GM12892 (cell line): ENCODE measurements at regions not wholly inside any gene's neighbourhood (a gene's known extent, or its start where the extent isn't known, plus 50 kb on each side); places are given as distances from the start of the nearest gene placed in this dataset.

Experiments used
- DNase-seq: peaks from one replicate; pipeline ENCODE4 v3.0.0; 2011; ENCODE audit not compliant: insufficient read length
- FAIRE-seq: peaks from 2 replicates; lab custom pipeline; 2011; peaks lifted over from hg19 to GRCh38; lab: Jason Lieb, UNC
- POLR2A ChIP-seq: IDR thresholded peaks from 2 replicates; pipeline ENCODE4 v1.6.1; 2011; ENCODE audit warnings: low read depth, low read length, control low read depth
- POLR2AphosphoS5 ChIP-seq: IDR thresholded peaks from 2 replicates; pipeline ENCODE4 v1.6.1; 2011; ENCODE audit warnings: low read depth, low read length, control low read depth
- TAF1 ChIP-seq: IDR thresholded peaks from 2 replicates; pipeline ENCODE4 v1.6.1; 2011; ENCODE audit warnings: low read depth, mild to moderate bottlenecking, control low read depth, low read length, borderline replicate concordance

- FAIRE-seq = no peak
- no peak for DNase-seq
- TF ChIP-seq POLR2A = no peak
- no peak for TF ChIP-seq TAF1
- TF ChIP-seq POLR2AphosphoS5 = no peak
Observed at GRCh38 chr5:15406478-15406877, 93.5 kb upstream of the FBXL7 start.

GRCh38 chr5:15393146-15393545 lies 106.8 kb upstream of the FBXL7 start:
- TF ChIP-seq POLR2AphosphoS5 (no peak), TAF1 (no peak), POLR2A (no peak)
- no peak for DNase-seq
- no peak for FAIRE-seq

DNA sequence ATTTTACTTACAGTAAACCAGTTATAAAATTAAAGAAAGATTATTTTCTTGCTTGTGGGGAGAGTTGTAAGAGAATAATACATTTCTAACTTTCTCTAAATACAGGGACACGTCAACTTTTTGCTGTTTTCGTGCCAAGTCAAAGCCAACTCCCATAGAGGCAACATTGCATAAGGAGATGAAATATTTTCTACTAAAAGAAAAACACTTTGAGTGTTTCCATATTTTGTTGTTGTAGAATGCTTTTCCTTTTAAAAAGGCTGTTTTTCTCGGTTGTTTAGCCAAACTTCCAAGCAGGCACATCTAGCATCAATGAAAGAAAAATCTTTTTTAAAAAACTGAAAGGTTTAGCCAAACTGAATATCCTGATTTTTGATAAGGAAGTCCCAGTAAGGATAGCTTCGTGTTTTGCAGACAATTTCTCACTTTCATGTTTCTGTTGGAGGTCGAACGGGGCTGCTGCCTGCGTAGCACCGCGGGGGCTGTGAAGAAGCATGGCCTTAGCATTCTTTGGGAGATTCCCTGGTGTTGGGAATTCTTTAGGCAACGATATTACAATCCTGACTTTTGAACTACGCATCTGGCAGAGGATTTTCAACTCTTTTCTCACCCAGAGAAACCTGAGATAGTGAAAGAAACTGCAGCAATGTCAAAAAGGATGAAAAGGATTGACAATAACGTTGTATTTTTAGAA lies 108.1 kb upstream of the FBXL7 start:
- no peak for FAIRE-seq
- DNase-seq = no peak
- TF ChIP-seq TAF1 (no peak), POLR2A (no peak), POLR2AphosphoS5 (no peak)

GRCh38 chr5:15388866-15389265 lies 111.1 kb upstream of the FBXL7 start:
- FAIRE-seq (no peak), DNase-seq (no peak)
- TF ChIP-seq TAF1 = no peak
- TF ChIP-seq POLR2A = no peak
- TF ChIP-seq POLR2AphosphoS5 = no peak

DNA sequence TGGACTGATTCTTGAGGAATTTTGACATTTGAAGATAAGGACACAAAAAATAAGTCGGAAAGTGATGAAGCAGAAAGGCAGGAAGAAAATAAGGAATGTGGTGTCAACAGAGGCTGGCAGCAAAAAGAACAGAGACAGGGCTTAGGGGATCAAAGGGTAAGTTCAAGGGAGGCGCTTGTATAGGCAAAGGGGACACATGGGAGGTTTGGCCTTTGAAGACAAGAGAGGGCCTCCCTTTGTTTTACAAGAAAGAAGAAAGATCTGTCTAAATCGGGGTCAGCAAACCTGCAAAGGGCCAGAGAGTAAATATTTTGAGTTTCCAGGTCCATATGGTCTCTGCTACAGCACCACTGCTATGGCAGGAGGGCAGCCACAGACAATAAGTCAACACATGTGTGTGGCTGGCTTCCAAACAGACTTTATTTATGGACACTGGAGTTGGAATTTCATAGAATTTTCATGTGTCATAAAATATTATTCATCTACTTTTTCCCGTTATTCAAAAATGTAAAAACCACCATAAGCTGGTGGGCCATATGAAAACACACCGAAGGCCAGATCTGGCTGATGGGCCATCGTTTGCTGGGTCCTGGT lies 112.0 kb upstream of the FBXL7 start:
- no peak for FAIRE-seq

GRCh38 chr5:15386122-15386521 lies 113.9 kb upstream of the FBXL7 start:
- no peak for DNase-seq
- TF ChIP-seq POLR2A = no peak
- TF ChIP-seq POLR2AphosphoS5 = no peak
- no peak for TF ChIP-seq TAF1
- FAIRE-seq = no peak

More for the DNA sequence above, 112.0 kb upstream of the FBXL7 start:
- TF ChIP-seq TAF1 (no peak), POLR2A (no peak), POLR2AphosphoS5 (no peak)
- no peak for DNase-seq

DNA sequence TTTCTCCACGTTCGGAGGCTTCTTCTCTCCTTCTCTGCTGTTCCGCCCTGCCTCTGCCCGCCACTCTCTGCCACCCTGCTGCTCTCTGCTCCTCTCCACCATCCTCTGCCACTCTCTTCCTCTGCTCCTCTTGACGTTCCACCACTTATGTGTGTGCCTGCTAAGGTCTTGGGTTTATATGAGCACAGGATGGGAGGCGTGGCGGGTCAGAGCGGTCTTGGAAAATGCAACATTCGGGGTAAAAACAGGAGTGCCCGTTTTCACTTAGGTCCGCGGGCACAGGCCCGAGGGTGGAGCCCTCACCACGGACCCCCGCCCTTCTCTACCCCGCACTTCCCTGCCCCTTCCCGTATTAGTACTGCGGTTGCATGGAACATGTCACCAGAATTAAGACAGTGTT lies 114.4 kb upstream of the FBXL7 start:
- no peak for DNase-seq
- TF ChIP-seq POLR2AphosphoS5 (no peak), POLR2A (no peak), TAF1 (no peak)
- FAIRE-seq = no peak

DNA sequence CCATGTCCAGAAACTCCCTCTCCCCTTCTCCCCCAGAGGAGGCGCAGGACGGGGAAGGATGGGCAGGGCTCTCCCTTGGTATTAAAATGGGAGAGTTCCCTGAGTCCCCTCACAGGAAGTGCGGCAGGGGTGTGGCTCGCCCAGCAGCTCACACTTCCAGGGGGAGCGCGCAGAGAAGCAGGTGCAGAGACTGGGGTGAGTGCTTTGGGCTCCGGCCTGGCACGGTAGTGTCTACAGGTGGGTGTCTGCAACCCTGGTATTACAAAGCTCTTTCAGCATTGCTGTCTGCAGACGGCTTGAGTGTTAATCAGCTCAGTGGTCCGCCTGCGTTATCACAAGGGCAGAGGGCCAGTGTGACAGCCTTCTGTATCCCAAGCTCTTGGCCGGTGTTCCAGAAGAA lies 114.9 kb upstream of the FBXL7 start:
- TF ChIP-seq POLR2A (no peak), POLR2AphosphoS5 (no peak), TAF1 (no peak)
- no peak for FAIRE-seq
- no peak for DNase-seq

GRCh38 chr5:15384581-15384980 lies 115.4 kb upstream of the FBXL7 start:
- no peak for FAIRE-seq

GRCh38 chr5:15384176-15384575 lies 115.8 kb upstream of the FBXL7 start:
- no peak for FAIRE-seq
- no peak for TF ChIP-seq TAF1
- no peak for TF ChIP-seq POLR2AphosphoS5
- DNase-seq = no peak

More at GRCh38 chr5:15384581-15384980, 115.4 kb upstream of the FBXL7 start:
- no peak for TF ChIP-seq POLR2A
- TF ChIP-seq TAF1 = no peak
- TF ChIP-seq POLR2AphosphoS5 = no peak
- no peak for DNase-seq

- TF ChIP-seq POLR2AphosphoS5 (no peak), TAF1 (no peak), POLR2A (no peak)
- FAIRE-seq (no peak), DNase-seq (no peak)
Observed at GRCh38 chr5:15383469-15383868, 116.5 kb upstream of the FBXL7 start.

- TF ChIP-seq POLR2A (no peak), TAF1 (no peak), POLR2AphosphoS5 (no peak)
- FAIRE-seq (no peak), DNase-seq (no peak)
Observed at GRCh38 chr5:15383021-15383420, 117.0 kb upstream of the FBXL7 start.
